M059J (cell line): ENCODE measurements at regions not wholly inside any gene's neighbourhood (a gene's known extent, or its start where the extent isn't known, plus 50 kb on each side); places are given as distances from the start of the nearest gene placed in this dataset.
"Not testable (repeated sequence)": the region's sequence is repeated elsewhere in the genome, so short reads cannot be mapped to it uniquely, and the experiment has no call there.

Experiments
- DNase-seq: peaks from one replicate; pipeline ENCODE4 v3.0.0-alpha.2; 2012; ENCODE audit warnings: low read depth

- no peak for DNase-seq
Observed at GRCh38 chr14:44873536-44873935, 88.2 kb downstream of the KLHL28 start.

GRCh38 chr14:44866770-44867169 lies 95.0 kb downstream of the KLHL28 start:
- no peak for DNase-seq

GRCh38 chr14:44866322-44866721 lies 95.4 kb downstream of the KLHL28 start:
- no peak for DNase-seq

- no peak for DNase-seq
Observed at GRCh38 chr14:44863271-44863670, 98.5 kb downstream of the KLHL28 start.

- no peak for DNase-seq
Observed at GRCh38 chr14:44854114-44854513, 107.6 kb downstream of the KLHL28 start.

- peak; percentile 17 for DNase-seq
Observed at GRCh38 chr14:44847526-44848309, 114.0 kb downstream of the KLHL28 start.

- DNase-seq = peak; percentile 27
Observed at GRCh38 chr14:44846232-44846824, 115.4 kb downstream of the KLHL28 start.

GRCh38 chr14:44835928-44836327 lies 125.8 kb downstream of the KLHL28 start:
- DNase-seq = not testable (repeated sequence)

- DNase-seq = no peak
Observed at GRCh38 chr14:44833376-44834060, 128.2 kb downstream of the KLHL28 start.

GRCh38 chr14:44830371-44830770 lies 131.4 kb downstream of the KLHL28 start:
- DNase-seq = no peak

GRCh38 chr14:44829021-44829420 lies 132.7 kb downstream of the KLHL28 start:
- DNase-seq = no peak

GRCh38 chr14:44828023-44828422 lies 133.7 kb downstream of the KLHL28 start:
- no peak for DNase-seq

- DNase-seq = no peak
Observed at GRCh38 chr14:44820230-44820964, 141.3 kb downstream of the KLHL28 start.

GRCh38 chr14:44814196-44814595 lies 147.6 kb downstream of the KLHL28 start:
- DNase-seq = no peak

- no peak for DNase-seq
Observed at GRCh38 chr14:44812672-44813071, 149.1 kb downstream of the KLHL28 start.

- no peak for DNase-seq
Observed at GRCh38 chr14:44804391-44804790, 157.4 kb downstream of the KLHL28 start.

GRCh38 chr14:44803239-44803905 lies 158.4 kb downstream of the KLHL28 start:
- DNase-seq = peak; percentile 44

GRCh38 chr14:44798386-44799242 lies 163.1 kb downstream of the KLHL28 start:
- no peak for DNase-seq

GRCh38 chr14:44795725-44796124 lies 166.0 kb downstream of the KLHL28 start:
- DNase-seq = no peak

- DNase-seq = no peak
Observed at GRCh38 chr14:44791730-44792129, 170.0 kb downstream of the KLHL28 start.

GRCh38 chr14:44788612-44789011 lies 173.1 kb downstream of the KLHL28 start:
- DNase-seq = no peak
